Uterus (tissue), 2 donors: ENCODE measurements at regions not wholly inside any gene's neighbourhood (a gene's known extent, or its start where the extent isn't known, plus 50 kb on each side); places are given as distances from the start of the nearest gene placed in this dataset.

Source experiments
- POLR2A ChIP-seq, 2 donors: fragments of 450-650 bp; IDR thresholded peaks; one replicate each; pipeline ENCODE4 v1.6.1; 2016; ENCODE audit warnings: antibody characterized with exemption in 2 of 2, mild to moderate bottlenecking in 1 of 2, moderate library complexity in 1 of 2
- TF ChIP-seq, protein P1 (sequence below), 4 experiments: fragments of 200-600 bp in 2 of 4; fragments of 450-650 bp in 2 of 4; sonication (generic) in 2 of 4; IDR thresholded peaks; one replicate each; pipeline ENCODE4 v1.5.1; 2016 to 2019; ENCODE audit warnings: antibody characterized with exemption in 4 of 4, mild to moderate bottlenecking in 2 of 4, moderate library complexity in 1 of 4

DNA sequence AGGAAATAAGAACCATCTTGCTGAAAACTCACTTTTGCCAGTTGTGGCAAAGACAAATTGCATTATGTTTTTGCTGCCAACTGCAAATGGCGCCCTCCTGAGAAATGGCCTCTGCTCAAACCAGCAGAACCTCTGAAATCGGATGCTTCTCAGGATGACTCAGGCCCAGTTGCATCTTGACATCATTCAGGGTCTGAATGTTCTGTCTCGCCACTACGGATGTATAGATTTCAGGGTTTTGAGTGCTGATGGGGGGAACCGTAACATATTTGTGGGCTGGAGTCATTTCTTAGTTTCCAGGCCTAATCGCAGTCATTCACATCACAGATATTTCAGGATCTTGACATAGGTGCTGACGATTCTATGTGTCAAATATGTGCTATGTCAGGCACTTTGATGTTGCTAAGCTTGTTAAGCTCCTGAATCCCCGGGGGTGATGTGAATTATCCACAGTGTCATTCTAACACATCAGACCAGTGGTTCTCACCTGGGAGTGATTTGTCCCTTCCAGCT lies 207.1 kb downstream of the NFATC2 start:
- no peak for TF ChIP-seq POLR2A (IDR thresholded peaks at IDR 0.05)
- TF ChIP-seq, protein P1, sequence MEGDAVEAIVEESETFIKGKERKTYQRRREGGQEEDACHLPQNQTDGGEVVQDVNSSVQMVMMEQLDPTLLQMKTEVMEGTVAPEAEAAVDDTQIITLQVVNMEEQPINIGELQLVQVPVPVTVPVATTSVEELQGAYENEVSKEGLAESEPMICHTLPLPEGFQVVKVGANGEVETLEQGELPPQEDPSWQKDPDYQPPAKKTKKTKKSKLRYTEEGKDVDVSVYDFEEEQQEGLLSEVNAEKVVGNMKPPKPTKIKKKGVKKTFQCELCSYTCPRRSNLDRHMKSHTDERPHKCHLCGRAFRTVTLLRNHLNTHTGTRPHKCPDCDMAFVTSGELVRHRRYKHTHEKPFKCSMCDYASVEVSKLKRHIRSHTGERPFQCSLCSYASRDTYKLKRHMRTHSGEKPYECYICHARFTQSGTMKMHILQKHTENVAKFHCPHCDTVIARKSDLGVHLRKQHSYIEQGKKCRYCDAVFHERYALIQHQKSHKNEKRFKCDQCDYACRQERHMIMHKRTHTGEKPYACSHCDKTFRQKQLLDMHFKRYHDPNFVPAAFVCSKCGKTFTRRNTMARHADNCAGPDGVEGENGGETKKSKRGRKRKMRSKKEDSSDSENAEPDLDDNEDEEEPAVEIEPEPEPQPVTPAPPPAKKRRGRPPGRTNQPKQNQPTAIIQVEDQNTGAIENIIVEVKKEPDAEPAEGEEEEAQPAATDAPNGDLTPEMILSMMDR (IDR thresholded peaks at IDR 0.05), result no peak
